K562 (cell line): ENCODE measurements at regions not wholly inside any gene's neighbourhood (a gene's known extent, or its start where the extent isn't known, plus 50 kb on each side); places are given as distances from the start of the nearest gene placed in this dataset.

ENCODE experiments used
- BHLHE40 ChIP-seq: IDR thresholded peaks from 2 replicates; pipeline ENCODE4 v1.6.1; 2011; ENCODE audit warnings: low read length, improper control_type of control experiment
- PHF20 ChIP-seq: fragments of 450-650 bp; IDR thresholded peaks from 2 replicates; pipeline ENCODE4 v1.6.1; 2018; ENCODE audit not compliant: partially characterized antibody
- RCOR1 ChIP-seq, 2 experiments: IDR thresholded peaks; 2 replicates each; pipeline ENCODE4 v1.6.1; 2012; ENCODE audit warnings: low read depth in 2 of 2, low read length in 2 of 2, borderline replicate concordance in 1 of 2, improper control_type of control experiment in 1 of 2
- SRSF1 ChIP-seq: fragments of 200-400 bp; formaldehyde crosslinking; IDR thresholded peaks from 2 replicates; pipeline ENCODE4 v1.6.1; 2017; ENCODE audit warnings: mild to moderate bottlenecking, low read depth, low read length, moderate library complexity
- TF ChIP-seq, protein P1 (sequence below): IDR thresholded peaks from 2 replicates; pipeline ENCODE4 v1.6.1; 2016; ENCODE audit warnings: missing genetic modification characterization, missing compliant biosample characterization
- TF ChIP-seq, protein P2 (sequence below): fragments of 450-650 bp; formaldehyde crosslinking; IDR thresholded peaks from 2 replicates; pipeline ENCODE4 v1.4.0; 2020; ENCODE audit warnings: mild to moderate bottlenecking, moderate library complexity

DNA sequence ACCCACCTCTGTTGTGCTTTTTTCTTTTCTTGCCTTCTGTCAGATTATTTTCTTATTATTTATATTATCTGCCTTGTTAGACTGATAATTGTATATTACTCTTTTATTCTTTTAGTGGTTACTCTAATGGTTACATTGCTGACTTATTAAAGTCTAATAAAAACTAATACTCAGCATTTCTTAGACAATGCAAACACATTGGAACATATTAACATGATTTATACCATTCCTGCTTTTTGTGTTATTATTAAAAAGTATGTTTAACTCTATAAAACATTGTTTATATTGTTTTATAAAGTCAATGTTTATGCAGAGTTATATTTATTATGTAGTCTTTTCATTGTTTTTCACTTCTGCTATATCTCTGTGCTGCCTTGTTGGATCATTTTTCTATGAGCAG is 68.0 kb upstream of the CACNA2D1 start:
- TF ChIP-seq PHF20 = no peak
- TF ChIP-seq, protein P1, sequence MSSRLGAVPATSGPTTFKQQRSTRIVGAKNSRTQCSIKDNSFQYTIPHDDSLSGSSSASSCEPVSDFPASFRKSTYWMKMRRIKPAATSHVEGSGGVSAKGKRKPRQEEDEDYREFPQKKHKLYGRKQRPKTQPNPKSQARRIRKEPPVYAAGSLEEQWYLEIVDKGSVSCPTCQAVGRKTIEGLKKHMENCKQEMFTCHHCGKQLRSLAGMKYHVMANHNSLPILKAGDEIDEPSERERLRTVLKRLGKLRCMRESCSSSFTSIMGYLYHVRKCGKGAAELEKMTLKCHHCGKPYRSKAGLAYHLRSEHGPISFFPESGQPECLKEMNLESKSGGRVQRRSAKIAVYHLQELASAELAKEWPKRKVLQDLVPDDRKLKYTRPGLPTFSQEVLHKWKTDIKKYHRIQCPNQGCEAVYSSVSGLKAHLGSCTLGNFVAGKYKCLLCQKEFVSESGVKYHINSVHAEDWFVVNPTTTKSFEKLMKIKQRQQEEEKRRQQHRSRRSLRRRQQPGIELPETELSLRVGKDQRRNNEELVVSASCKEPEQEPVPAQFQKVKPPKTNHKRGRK (tag) = no peak
- no peak for TF ChIP-seq BHLHE40
- TF ChIP-seq, protein P2, sequence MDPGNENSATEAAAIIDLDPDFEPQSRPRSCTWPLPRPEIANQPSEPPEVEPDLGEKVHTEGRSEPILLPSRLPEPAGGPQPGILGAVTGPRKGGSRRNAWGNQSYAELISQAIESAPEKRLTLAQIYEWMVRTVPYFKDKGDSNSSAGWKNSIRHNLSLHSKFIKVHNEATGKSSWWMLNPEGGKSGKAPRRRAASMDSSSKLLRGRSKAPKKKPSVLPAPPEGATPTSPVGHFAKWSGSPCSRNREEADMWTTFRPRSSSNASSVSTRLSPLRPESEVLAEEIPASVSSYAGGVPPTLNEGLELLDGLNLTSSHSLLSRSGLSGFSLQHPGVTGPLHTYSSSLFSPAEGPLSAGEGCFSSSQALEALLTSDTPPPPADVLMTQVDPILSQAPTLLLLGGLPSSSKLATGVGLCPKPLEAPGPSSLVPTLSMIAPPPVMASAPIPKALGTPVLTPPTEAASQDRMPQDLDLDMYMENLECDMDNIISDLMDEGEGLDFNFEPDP (CRISPR knock-in tag) = no peak
- no peak for TF ChIP-seq SRSF1
- no peak for TF ChIP-seq RCOR1 (IDR thresholded peaks at IDR 0.05; ENCODE audit: borderline replicate concordance in 1 of 2, low read depth in 2 of 2, low read length in 2 of 2)
